K562 (cell line): ENCODE measurements at regions not wholly inside any gene's neighbourhood (a gene's known extent, or its start where the extent isn't known, plus 50 kb on each side); places are given as distances from the start of the nearest gene placed in this dataset.

Source experiments
- CBX5 ChIP-seq: IDR thresholded peaks from 2 replicates; pipeline ENCODE4 v1.6.1; 2014; ENCODE audit warnings: low read depth, borderline replicate concordance
- CTCF ChIP-seq, 3 experiments: IDR thresholded peaks in 2 of 3; conservative IDR thresholded peaks in 1 of 3; 2 replicates each; pipeline ENCODE4 v1.5.1; 2011 to 2012; ENCODE audit warnings: low read length in 3 of 3, mild to moderate bottlenecking in 3 of 3, control low read depth in 2 of 3, improper control_type of control experiment in 1 of 3, inconsistent platforms in 1 of 3, low read depth in 1 of 3, mixed read lengths in 1 of 3, moderate library complexity in 1 of 3; ENCODE audit not compliant: insufficient read depth in 2 of 3
- MCM7 ChIP-seq, 2 experiments: fragments of 450-650 bp; IDR thresholded peaks; 2 replicates each; pipeline ENCODE4 v1.6.1; 2016 to 2018
- MEF2A ChIP-seq: IDR thresholded peaks from 2 replicates; pipeline ENCODE4 v1.6.1; 2011; ENCODE audit warnings: low read depth, mild to moderate bottlenecking, low read length, moderate library complexity; ENCODE audit not compliant: control insufficient read depth
- PHF21A ChIP-seq: fragments of 450-650 bp; IDR thresholded peaks from 2 replicates; pipeline ENCODE4 v1.6.1; 2017; ENCODE audit warnings: low read depth, borderline replicate concordance
- POLR2AphosphoS5 ChIP-seq: IDR thresholded peaks from 2 replicates; pipeline ENCODE4 v1.6.1; 2011; ENCODE audit warnings: mild to moderate bottlenecking, low read depth, low read length, moderate library complexity; ENCODE audit not compliant: control insufficient read depth, insufficient read depth
- SMARCA4 ChIP-seq: fragments of 450-650 bp; IDR thresholded peaks from 2 replicates; pipeline ENCODE4 v1.6.1; 2016
- SRF ChIP-seq, 2 experiments: fragments of 250-450, 450-650 bp in 1 of 2; sonication (Bioruptor Pico) in 1 of 2; sonication (generic) in 1 of 2; formaldehyde crosslinking; IDR thresholded peaks; 2 replicates each; pipeline versions ENCODE4 v1.5.0 to v1.5.1; 2020 to 2022; ENCODE audit warnings: mild to moderate bottlenecking in 1 of 2, missing genetic modification reagents in 1 of 2
- TAF1 ChIP-seq: IDR thresholded peaks from 2 replicates; pipeline ENCODE4 v1.6.1; 2011; ENCODE audit warnings: mild to moderate bottlenecking, low read length, moderate library complexity; ENCODE audit not compliant: insufficient read depth, control insufficient read depth, severe bottlenecking; ENCODE audit errors: extremely low read depth
- U2AF1 ChIP-seq: fragments of 200-400 bp; formaldehyde crosslinking; optimal IDR thresholded peaks from 2 replicates; pipeline ENCODE3; 2017; ENCODE audit warnings: mild to moderate bottlenecking, low read depth, low read length, moderate library complexity
- ZNF592 ChIP-seq: fragments of 450-650 bp; IDR thresholded peaks from 2 replicates; pipeline ENCODE4 v1.6.1; 2017; ENCODE audit warnings: antibody characterized with exemption, mild to moderate bottlenecking

GRCh38 chr16:85348065-85348840 is 236.0 kb upstream of the CIBAR2 start:
- no peak for TF ChIP-seq CTCF (IDR thresholded peaks at IDR 0.05 in 2 of 3, conservative IDR thresholded peaks at IDR 0.05 in 1 of 3; ENCODE audit: insufficient read depth in 2 of 3, low read depth in 1 of 3, low read length in 3 of 3)
- TF ChIP-seq ZNF592: no peak
- TF ChIP-seq POLR2AphosphoS5: no peak
- TF ChIP-seq MEF2A: no peak
- no peak for TF ChIP-seq U2AF1
- TF ChIP-seq SMARCA4: no peak
- TF ChIP-seq CBX5: no peak
- TF ChIP-seq PHF21A: no peak
- no peak for TF ChIP-seq TAF1
- TF ChIP-seq MCM7 (IDR thresholded peaks at IDR 0.05): no peak
- TF ChIP-seq SRF (CRISPR knock-in tag; IDR thresholded peaks at IDR 0.05): no peak
